B cell (primary cell): ENCODE measurements at regions not wholly inside any gene's neighbourhood (a gene's known extent, or its start where the extent isn't known, plus 50 kb on each side); places are given as distances from the start of the nearest gene placed in this dataset.
"Not testable (repeated sequence)": the region's sequence is repeated elsewhere in the genome, so short reads cannot be mapped to it uniquely, and the experiment has no call there.

Experiments
- ATAC-seq: fragments of 200-7000 bp; cut with Tn5 transposase; one replicate; pipeline ENCODE4 v1.10.0; 2021; ENCODE audit warnings: low read depth, mild to moderate bottlenecking, moderate number of reproducible peaks, moderate library complexity
- CTCF ChIA-PET: fragments of 350-600 bp; sonication (Branson Sonifier 250); formaldehyde crosslinking; loops from one replicate; lab custom pipeline; 2021; ENCODE audit warnings: antibody characterized with exemption, inconsistent platforms; lab: Charles Lee
- POLR2A ChIA-PET: fragments of 350-600 bp; sonication (Branson Sonifier 250); formaldehyde crosslinking; loops from one replicate; lab custom pipeline; 2021; ENCODE audit warnings: antibody characterized with exemption; lab: Charles Lee
- DNase-seq: peaks from one replicate; pipeline ENCODE4 v3.0.0; 2013
- H2AFZ ChIP-seq: 2 replicates; pipeline ENCODE4 v1.6.1; 2012; ENCODE audit warnings: mild to moderate bottlenecking, low read depth, low read length; ENCODE audit not compliant: insufficient read depth, poor library complexity, severe bottlenecking
- H3K27ac ChIP-seq, 2 donors: 1 replicate in 1 of 2; 2 replicates in 1 of 2; pipeline ENCODE4 v1.5.1; 2012 to 2013; ENCODE audit warnings: low read length in 2 of 2, mild to moderate bottlenecking in 2 of 2, moderate library complexity in 1 of 2
- H3K27me3 ChIP-seq, 4 experiments: fragments of 200-600 bp in 1 of 4; sonication (generic) in 1 of 4; replicated peaks in 1 of 4; 1 replicate in 2 of 4; 2 replicates in 2 of 4; pipeline versions ENCODE4 v1.6.1 to v1.7.0; 2013 to 2016; ENCODE audit warnings: low read length in 3 of 4, mild to moderate bottlenecking in 2 of 4, mixed read lengths in 1 of 4, moderate library complexity in 1 of 4; ENCODE audit not compliant: insufficient read depth in 4 of 4, control insufficient read depth in 3 of 4; ENCODE audit errors: control extremely low read depth in 1 of 4
- H3K36me3 ChIP-seq, 2 experiments: replicated peaks in 1 of 2; 1 replicate in 1 of 2; 2 replicates in 1 of 2; pipeline versions ENCODE4 v1.6.1 to v1.7.1; 2013; ENCODE audit warnings: low read length in 1 of 2; ENCODE audit not compliant: insufficient read depth in 2 of 2, control insufficient read depth in 1 of 2; ENCODE audit errors: control extremely low read depth in 1 of 2, extremely low read depth in 1 of 2
- H3K4me1 ChIP-seq, 2 donors: fragments of 200-600 bp in 1 of 2; sonication (generic) in 1 of 2; 1 replicate in 1 of 2; 2 replicates in 1 of 2; pipeline versions ENCODE4 v1.5.1 to v1.6.1; 2013 to 2017; ENCODE audit warnings: low read length in 2 of 2; ENCODE audit not compliant: control insufficient read depth in 2 of 2, insufficient read depth in 2 of 2
- H3K4me2 ChIP-seq: replicated peaks from 2 replicates; pipeline ENCODE3; 2012; ENCODE audit warnings: mild to moderate bottlenecking, low read depth, low read length; ENCODE audit not compliant: poor library complexity, severe bottlenecking
- H3K4me3 ChIP-seq, 5 experiments: fragments of 200-600 bp in 1 of 5; sonication (generic) in 1 of 5; 1 replicate in 3 of 5; 2 replicates in 2 of 5; pipeline versions ENCODE4 v1.5.1 to v1.7.0; 2011 to 2016; ENCODE audit warnings: low read length in 4 of 5, mild to moderate bottlenecking in 4 of 5, low read depth in 2 of 5, control low read depth in 1 of 5, moderate library complexity in 1 of 5; ENCODE audit not compliant: insufficient read depth in 1 of 5; ENCODE audit errors: control extremely low read depth in 1 of 5, extremely low read depth in 1 of 5
- H3K79me2 ChIP-seq: fragments of 200-600 bp; sonication (generic); one replicate; pipeline ENCODE4 v1.6.0; 2016; ENCODE audit warnings: low read length; ENCODE audit not compliant: control insufficient read depth, insufficient read depth
- H3K9ac ChIP-seq: fragments of 200-600 bp; sonication (generic); 2 replicates; pipeline ENCODE4 v1.6.1; 2017; ENCODE audit warnings: mild to moderate bottlenecking, low read length, moderate library complexity
- H3K9me3 ChIP-seq, 3 donors: one replicate each; pipeline versions ENCODE4 v1.6.1 to v1.7.1; 2013; ENCODE audit warnings: low read length in 2 of 3; ENCODE audit not compliant: control insufficient read depth in 2 of 3, insufficient read depth in 1 of 3; ENCODE audit errors: control extremely low read depth in 1 of 3
- H4K20me1 ChIP-seq: 2 replicates; pipeline ENCODE4 v1.6.0; 2012; ENCODE audit warnings: mild to moderate bottlenecking, low read length; ENCODE audit not compliant: insufficient read depth, control insufficient read depth, poor library complexity, severe bottlenecking
- H3K27ac Mint-ChIP-seq: one replicate; pipeline ENCODE4 v1.8.0; 2021; ENCODE audit warnings: mixed read lengths
- H3K27me3 Mint-ChIP-seq: one replicate; pipeline ENCODE4 v1.8.0; 2021; ENCODE audit warnings: mixed read lengths
- H3K4me1 Mint-ChIP-seq: one replicate; pipeline ENCODE4 v1.8.0; 2021; ENCODE audit warnings: mixed read lengths
- H3K4me3 Mint-ChIP-seq: one replicate; pipeline ENCODE4 v1.8.0; 2021; ENCODE audit warnings: mixed read lengths
- H3K9me3 Mint-ChIP-seq: one replicate; pipeline ENCODE4 v1.8.0; 2022; ENCODE audit warnings: mixed read lengths; ENCODE audit not compliant: insufficient read depth
- CTCF ChIP-seq: fragments of 200-600 bp; IDR thresholded peaks from one replicate; pipeline ENCODE4 v1.8.0; 2022; ENCODE audit warnings: antibody characterized with exemption, mild to moderate bottlenecking
- EZH2 ChIP-seq: IDR thresholded peaks from 2 replicates; pipeline ENCODE4 v1.6.1; 2012; ENCODE audit warnings: borderline replicate concordance, low read depth, mild to moderate bottlenecking, moderate library complexity, low read length; ENCODE audit not compliant: insufficient read depth, poor library complexity, severe bottlenecking
- WGBS: methylation state at CpG from one replicate; pipeline ENCODE4 v1.1.5; 2013; ENCODE audit warnings: missing lambda C conversion rate; ENCODE audit not compliant: insufficient coverage; 5-methylcytosine and 5-hydroxymethylcytosine counted together
- intact Hi-C: fragments of 100-400 bp; cut with micrococcal nuclease; formaldehyde crosslinking; loops from one replicate; pipeline ENCODE4 v1.10.0; 2022

GRCh38 chr14:85010186-85010585, 519.8 kb upstream of the FLRT2 start:
- H3K27ac ChIP-seq, result no peak overlapping the region
- intact Hi-C loops, result no loop called here
- H3K4me3 ChIP-seq, result no peak overlapping the region
- DNase-seq (no peak), ATAC-seq (no peak)
- no peak overlapping the region for H2AFZ ChIP-seq
- ChIA-PET CTCF (no interaction called here), POLR2A (no interaction called here)
- no peak for TF ChIP-seq CTCF
- no peak for TF ChIP-seq EZH2
- no peaks in the 10 kb centered on the region for H3K79me2 ChIP-seq
- Mint-ChIP-seq H3K4me3 (no peak overlapping the region), H3K4me1 (no peaks in the 10 kb centered on the region), H3K27me3 (no peaks in the 10 kb centered on the region), H3K27ac (no peak overlapping the region), H3K9me3 (peaks cover 8% of the 10 kb centered on the region)
- no peak overlapping the region for H3K9ac ChIP-seq
- 100% methylated on average over 1 of the region's 1 CpG for WGBS
- H3K4me1 ChIP-seq, result no peaks in the 10 kb centered on the region
- peaks cover 0 to 4% (median 2%) of the 10 kb centered on the region in 3 donors for H3K9me3 ChIP-seq
- H3K36me3 ChIP-seq, result no peaks in the 10 kb centered on the region
- no peaks in the 10 kb centered on the region for H3K27me3 ChIP-seq
- no peaks in the 10 kb centered on the region for H4K20me1 ChIP-seq
- H3K4me2 ChIP-seq, result no peak overlapping the region

GRCh38 chr14:85016496-85016895, 513.4 kb upstream of the FLRT2 start:
- Histone ChIP-seq H3K4me1 (no peaks in the 10 kb centered on the region), H3K36me3 (no peaks in the 10 kb centered on the region), H3K4me2 (no peak overlapping the region), H3K27ac (no peak overlapping the region), H3K9ac (no peak overlapping the region), H3K79me2 (no peaks in the 10 kb centered on the region), H4K20me1 (no peaks in the 10 kb centered on the region), H3K9me3 (no peaks in the 10 kb centered on the region), H3K4me3 (no peak overlapping the region), H2AFZ (no peak overlapping the region), H3K27me3 (no peaks in the 10 kb centered on the region)
- peaks cover 4% of the 10 kb centered on the region for H3K9me3 Mint-ChIP-seq
- TF ChIP-seq CTCF (no peak), EZH2 (no peak)
- no CpG with 5 or more reads among the region's 1 CpG for WGBS
- DNase-seq (no peak), ATAC-seq (no peak)
- intact Hi-C loops, result no loop called here
- no peaks in the 10 kb centered on the region for H3K4me1 Mint-ChIP-seq
- ChIA-PET POLR2A (no interaction called here), CTCF (no interaction called here)
- no peak overlapping the region for H3K27ac Mint-ChIP-seq
- H3K27me3 Mint-ChIP-seq, result no peaks in the 10 kb centered on the region
- no peak overlapping the region for H3K4me3 Mint-ChIP-seq

- H3K27me3 Mint-ChIP-seq, H3K27ac ChIP-seq, H3K79me2 ChIP-seq, H3K4me1 Mint-ChIP-seq, H4K20me1 ChIP-seq, H3K4me3 Mint-ChIP-seq, H3K9me3 Mint-ChIP-seq, intact Hi-C loops, H3K36me3 ChIP-seq, DNase-seq, H3K4me3 ChIP-seq, H3K4me1 ChIP-seq, POLR2A ChIA-PET, H3K4me2 ChIP-seq, H3K9ac ChIP-seq, ATAC-seq, CTCF ChIA-PET, H3K9me3 ChIP-seq, H3K27me3 ChIP-seq, H2AFZ ChIP-seq, H3K27ac Mint-ChIP-seq: not testable (repeated sequence)
- 82% methylated on average over 7 of the region's 7 CpGs for WGBS
These were observed 506.1 kb upstream of the FLRT2 start for GRCh38 chr14:85023866-85024265.
